NCI-H510A treated with DMSO at 0.1 percent for 48 hours (cell line): ENCODE measurements at regions not wholly inside any gene's neighbourhood (a gene's known extent, or its start where the extent isn't known, plus 50 kb on each side); places are given as distances from the start of the nearest gene placed in this dataset.
A peak's percentile ranks its signal among the peaks of the same experiment; 100 is the strongest.
"Not testable (repeated sequence)": the region's sequence is repeated elsewhere in the genome, so short reads cannot be mapped to it uniquely, and the experiment has no call there.

ENCODE experiments used
- DNase-seq: peaks from one replicate; lab custom pipeline; 2025; lab: John Stamatoyannopoulos, UW

DNA sequence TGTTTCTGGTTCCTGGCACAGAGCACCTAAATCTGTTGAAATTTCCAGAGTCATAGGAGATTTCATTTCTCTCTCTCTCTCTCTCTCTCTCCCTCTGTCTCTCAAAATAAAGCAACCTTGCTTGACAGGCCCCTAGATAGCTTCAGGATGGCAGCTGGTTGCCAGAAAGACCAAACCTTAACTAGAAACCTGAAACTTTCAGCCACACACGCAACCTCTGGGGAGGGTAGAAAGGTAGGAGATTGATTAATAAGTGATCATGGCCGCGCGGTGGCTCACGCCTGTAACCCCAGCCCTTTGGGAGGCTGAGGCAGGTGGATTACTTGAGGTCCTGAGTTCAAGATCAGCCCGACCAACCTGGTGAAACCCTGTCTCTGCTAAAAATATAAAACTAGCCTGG is 1885.4 kb upstream of the CELF4 start:
- no peak for DNase-seq

- DNase-seq = no peak
These were observed 1884.0 kb upstream of the CELF4 start for GRCh38 chr18:39449566-39449965.

DNA sequence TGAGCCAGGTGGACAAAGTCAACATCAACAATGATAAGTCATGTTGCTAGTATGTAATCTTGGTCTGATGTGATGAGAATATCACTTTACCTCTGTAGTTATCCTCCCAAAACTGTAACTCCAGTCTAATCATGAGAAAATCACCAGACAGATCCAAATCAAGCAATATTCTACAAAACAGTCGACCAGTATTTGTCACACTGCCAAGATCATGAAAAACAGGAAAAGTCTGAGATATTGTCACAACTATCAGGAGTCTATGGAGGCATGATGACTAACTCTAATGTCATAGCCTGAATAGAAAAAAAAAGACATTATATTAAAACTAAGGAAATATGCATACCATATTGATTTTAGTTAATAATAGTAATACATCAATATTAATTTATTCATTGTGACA is 1883.3 kb upstream of the CELF4 start:
- no peak for DNase-seq

DNA sequence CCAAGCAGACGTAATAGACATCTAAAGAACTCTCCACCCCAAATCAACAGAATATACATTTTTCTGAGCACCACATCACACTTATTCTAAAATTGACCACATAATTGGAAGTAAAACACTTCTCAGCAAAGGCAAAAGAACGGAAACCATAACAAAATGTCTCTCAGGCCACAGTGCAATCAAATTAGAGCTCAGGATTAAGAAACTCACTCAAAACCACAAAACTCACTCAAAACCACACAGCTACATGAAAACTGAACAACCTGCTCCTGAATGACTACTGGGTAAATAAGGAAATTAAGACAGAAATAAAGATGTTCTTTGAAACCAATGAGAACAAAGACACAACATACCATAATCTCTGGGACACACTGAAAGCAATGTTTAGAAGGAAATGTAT is 1879.4 kb upstream of the CELF4 start:
- not testable (repeated sequence) for DNase-seq

DNA sequence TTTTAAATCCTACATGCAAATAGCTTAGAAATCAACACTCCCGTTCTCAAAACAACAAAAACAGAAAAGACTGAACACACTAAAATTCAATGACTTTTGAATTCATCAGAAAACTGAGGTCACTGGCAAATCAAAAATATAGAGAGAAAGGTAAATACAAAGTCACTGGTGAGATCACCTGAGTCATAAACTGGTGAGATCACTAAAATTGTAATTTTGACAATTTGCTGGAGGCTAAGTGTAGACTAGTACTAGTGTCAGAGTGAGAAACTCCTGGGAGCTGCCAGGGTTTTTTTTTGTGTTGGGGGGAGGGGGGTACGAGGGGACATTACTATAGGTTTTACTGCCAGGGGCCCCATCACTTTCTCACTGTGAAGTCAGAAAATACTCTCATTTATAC is 1876.0 kb upstream of the CELF4 start:
- DNase-seq = no peak

DNA sequence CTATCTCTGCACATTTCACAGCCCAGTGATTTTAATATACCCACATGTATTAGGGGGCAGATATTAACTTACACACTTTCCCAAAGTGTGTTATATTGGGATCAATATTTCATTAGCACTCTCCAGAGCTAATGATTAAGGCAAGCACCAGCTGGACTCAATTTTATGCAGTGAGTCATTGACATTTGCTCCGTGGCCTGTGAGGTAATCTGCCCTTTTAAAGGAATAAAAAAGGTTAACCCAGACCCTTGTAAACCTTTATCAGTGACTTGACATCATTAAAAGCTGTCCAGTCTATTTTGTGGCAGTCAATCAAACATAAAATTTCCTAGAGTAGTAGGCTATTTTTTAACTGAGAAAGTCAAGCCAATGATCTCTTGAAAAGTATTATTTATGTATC is 1870.4 kb upstream of the CELF4 start:
- DNase-seq = no peak

- no peak for DNase-seq
These were observed 1869.6 kb upstream of the CELF4 start for GRCh38 chr18:39435209-39435608.

DNA sequence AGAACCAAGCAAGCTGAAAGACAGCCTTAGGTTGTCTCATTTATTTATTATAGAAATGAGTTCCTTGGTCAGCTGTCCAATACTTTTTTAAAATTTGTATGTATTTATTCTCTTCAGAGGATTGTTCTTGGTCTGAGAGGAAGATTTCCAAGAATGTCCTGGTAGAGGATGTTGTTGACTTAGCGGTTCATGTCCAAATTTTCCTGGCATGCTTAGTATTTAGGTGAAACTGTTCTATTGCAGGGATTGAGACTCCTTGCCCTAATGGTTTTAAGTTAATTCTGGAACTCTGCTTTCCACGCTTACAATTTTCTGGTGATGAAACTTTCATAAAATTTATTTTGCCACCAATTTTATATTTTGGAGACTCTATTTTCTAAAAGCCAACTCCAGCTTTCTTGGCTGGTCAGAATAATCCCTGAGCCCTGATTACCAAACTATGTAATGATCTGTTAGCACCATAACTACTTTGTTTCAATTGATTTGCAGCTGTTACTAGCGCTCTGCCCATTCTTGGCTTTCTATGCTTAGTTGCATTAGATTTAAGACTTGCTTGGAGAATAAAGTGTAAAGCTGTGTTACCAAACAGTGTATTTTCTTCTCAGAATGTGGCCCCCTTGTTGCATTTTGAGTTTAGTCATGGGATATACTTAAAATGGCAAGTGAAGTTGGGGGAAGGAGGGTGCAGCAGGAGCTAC is 1868.8 kb upstream of the CELF4 start:
- no peak for DNase-seq

GRCh38 chr18:39425172-39425850 is 1859.7 kb upstream of the CELF4 start:
- DNase-seq = no peak

DNA sequence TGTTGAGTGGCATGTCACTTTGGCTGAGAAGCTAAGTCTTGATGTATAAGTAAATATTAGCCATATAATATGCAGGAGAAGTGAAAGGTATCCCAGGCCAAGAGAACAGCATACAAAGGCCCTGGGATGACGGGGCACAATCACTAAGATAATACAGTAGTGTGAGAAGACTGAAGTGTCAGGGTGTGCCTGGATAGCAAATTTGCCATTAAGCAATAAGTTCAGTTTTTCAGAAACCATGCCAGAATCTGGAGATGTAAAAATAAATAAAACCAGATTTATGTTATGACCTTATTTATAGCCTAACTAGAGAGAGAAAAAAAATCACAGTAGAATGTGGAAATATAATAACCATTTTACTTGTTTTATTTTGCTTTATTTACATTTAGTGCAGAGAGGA is 1858.7 kb upstream of the CELF4 start:
- no peak for DNase-seq

DNA sequence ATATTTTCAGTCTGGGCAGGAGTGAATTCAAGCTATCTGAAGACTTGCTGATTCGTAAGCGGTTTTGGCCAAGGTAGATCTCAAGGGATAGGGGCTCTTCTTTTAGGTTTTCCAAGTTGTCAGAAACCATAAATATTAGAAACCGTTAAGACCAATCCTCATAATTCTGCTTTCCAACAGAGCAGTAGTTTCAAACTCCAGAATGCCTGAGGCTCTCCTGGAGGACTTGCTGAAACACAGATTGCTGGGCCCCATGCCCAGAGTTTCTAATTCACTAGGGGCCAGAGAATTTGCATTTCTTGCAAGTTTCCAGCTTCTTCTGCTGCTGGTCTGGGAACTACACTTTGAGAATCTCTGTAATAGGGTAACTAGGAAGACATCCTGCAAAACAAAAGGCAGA is 1855.7 kb upstream of the CELF4 start:
- DNase-seq = no peak

- DNase-seq = no peak
These were observed 1853.7 kb upstream of the CELF4 start for GRCh38 chr18:39419315-39419714.

DNA sequence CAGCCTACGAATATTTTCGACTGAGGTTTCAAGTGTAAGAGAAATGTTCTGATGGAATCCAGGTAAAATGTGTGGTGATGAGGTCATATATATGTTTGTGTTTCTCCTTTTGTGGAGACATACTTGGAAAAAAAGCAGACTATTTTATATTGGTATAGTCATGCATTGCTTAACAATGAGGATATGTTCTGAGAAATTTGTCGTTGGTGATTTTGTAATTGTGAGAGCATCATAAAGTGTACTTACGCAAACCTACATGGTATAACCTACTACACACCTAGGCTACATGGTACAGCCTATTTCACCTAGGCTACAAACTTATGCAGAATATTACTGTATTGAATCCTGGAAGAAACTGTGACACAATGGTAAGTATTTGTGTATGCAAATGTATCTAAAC is 1849.9 kb upstream of the CELF4 start:
- DNase-seq = no peak

- no peak for DNase-seq
These were observed 1848.6 kb upstream of the CELF4 start for GRCh38 chr18:39414009-39414700.

GRCh38 chr18:39406941-39407340 is 1841.3 kb upstream of the CELF4 start:
- peak; percentile 50 for DNase-seq

DNA sequence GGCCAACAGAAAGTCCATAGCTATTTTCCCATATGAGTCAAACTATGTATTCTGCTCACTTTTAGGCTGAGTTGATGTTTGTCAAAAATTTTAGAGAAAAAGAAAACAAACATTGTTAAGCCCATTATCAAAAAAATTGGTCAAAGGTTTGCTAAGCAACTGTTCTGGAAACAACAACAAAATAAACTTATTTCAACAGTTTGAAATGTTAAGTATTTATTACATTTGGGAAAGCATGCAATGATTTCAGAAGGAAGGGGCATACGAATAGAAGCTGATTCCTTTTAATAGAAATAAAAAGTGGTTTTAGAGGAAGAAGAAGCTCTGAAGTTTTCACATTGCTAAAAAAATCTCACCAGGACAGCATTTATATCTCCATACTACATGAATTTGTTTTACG is 1837.5 kb upstream of the CELF4 start:
- DNase-seq = no peak

GRCh38 chr18:39399662-39400061 is 1834.1 kb upstream of the CELF4 start:
- DNase-seq = no peak

GRCh38 chr18:39396168-39396567 is 1830.6 kb upstream of the CELF4 start:
- DNase-seq = no peak

DNA sequence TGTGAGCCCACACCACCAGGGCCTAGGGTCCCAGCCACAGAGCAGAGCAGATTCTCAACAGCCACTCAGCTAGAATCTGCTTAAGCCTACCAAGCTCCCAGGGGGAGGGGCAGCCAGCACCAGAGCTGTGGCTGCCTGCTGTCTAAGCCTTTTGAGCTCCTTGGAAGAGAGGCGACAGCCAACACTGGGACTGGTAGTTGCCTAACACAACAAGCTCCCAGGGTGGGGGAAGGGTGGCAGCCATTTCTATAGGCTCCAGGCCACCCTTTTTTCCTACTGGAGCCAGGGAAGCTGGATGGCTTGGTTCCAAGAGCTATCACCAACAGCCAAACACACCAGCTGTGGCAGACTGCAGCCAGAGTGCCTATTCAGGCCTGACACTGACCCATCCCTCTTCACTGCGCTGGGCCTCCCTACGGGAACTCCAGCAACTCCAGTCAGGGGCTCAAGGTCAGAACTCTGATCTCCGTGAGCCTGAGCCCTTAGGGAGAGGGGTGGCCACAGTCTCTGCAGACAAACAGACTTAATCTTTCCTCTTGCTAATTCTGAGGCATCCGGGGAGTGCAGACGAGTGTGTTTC is 1824.3 kb upstream of the CELF4 start:
- no peak for DNase-seq

- no peak for DNase-seq
These were observed 1815.3 kb upstream of the CELF4 start for GRCh38 chr18:39380866-39381265.

GRCh38 chr18:39380186-39380725 is 1814.7 kb upstream of the CELF4 start:
- DNase-seq = no peak

GRCh38 chr18:39375066-39375465 is 1809.5 kb upstream of the CELF4 start:
- no peak for DNase-seq

GRCh38 chr18:39371996-39372395 is 1806.4 kb upstream of the CELF4 start:
- DNase-seq = no peak
